GM23338 (cell line): ENCODE measurements at regions not wholly inside any gene's neighbourhood (a gene's known extent, or its start where the extent isn't known, plus 50 kb on each side); places are given as distances from the start of the nearest gene placed in this dataset.

Experiments
- CREB1 ChIP-seq: fragments of 250-450 bp; sonication (Bioruptor Pico); IDR thresholded peaks from 2 replicates; pipeline ENCODE4 v1.5.0; 2020; ENCODE audit warnings: low read depth, mild to moderate bottlenecking, moderate library complexity
- CTCF ChIP-seq, 2 experiments: fragments of 200-600 bp in 1 of 2; sonication (generic) in 1 of 2; conservative IDR thresholded peaks; 2 replicates each; pipeline versions ENCODE4 v1.5.1 to v1.6.1; 2016 to 2017; ENCODE audit warnings: antibody characterized with exemption in 2 of 2, low read depth in 2 of 2, mild to moderate bottlenecking in 2 of 2, moderate library complexity in 1 of 2
- ETS1 ChIP-seq: IDR thresholded peaks from 2 replicates; pipeline ENCODE4 v1.6.1; 2016; ENCODE audit warnings: antibody characterized with exemption
- EZH2 ChIP-seq: fragments of 200-600 bp; sonication (generic); IDR thresholded peaks from one replicate; pipeline ENCODE4 v1.8.0; 2017; ENCODE audit warnings: antibody characterized with exemption, mild to moderate bottlenecking, low read depth; ENCODE audit not compliant: unreplicated experiment
- EZH2phosphoT487 ChIP-seq: fragments of 200-600 bp; sonication (generic); IDR thresholded peaks from one replicate; pipeline ENCODE4 v1.8.1; 2018; ENCODE audit warnings: antibody characterized with exemption; ENCODE audit not compliant: unreplicated experiment
- JUNB ChIP-seq: IDR thresholded peaks from one replicate; pipeline ENCODE4 v1.6.1; 2016; ENCODE audit warnings: antibody characterized with exemption; ENCODE audit not compliant: unreplicated experiment
- NANOG ChIP-seq: IDR thresholded peaks from 2 replicates; pipeline ENCODE4 v1.6.1; 2016; ENCODE audit warnings: antibody characterized with exemption, borderline replicate concordance
- POLR2AphosphoS5 ChIP-seq: IDR thresholded peaks from 2 replicates; pipeline ENCODE4 v1.6.1; 2016; ENCODE audit warnings: antibody characterized with exemption, low read depth
- REST ChIP-seq: IDR thresholded peaks from one replicate; pipeline ENCODE4 v1.6.1; 2018; ENCODE audit warnings: antibody characterized with exemption; ENCODE audit not compliant: unreplicated experiment
- STAT1 ChIP-seq: IDR thresholded peaks from one replicate; pipeline ENCODE4 v1.6.1; 2016; ENCODE audit warnings: antibody characterized with exemption; ENCODE audit not compliant: unreplicated experiment
- ZNF114 ChIP-seq: fragments of 250-450 bp; sonication (Bioruptor Pico); IDR thresholded peaks from 2 replicates; pipeline ENCODE4 v1.5.0; 2020; ENCODE audit warnings: mild to moderate bottlenecking, moderate library complexity
- ZNF331 ChIP-seq: fragments of 250-450 bp; sonication (Bioruptor Pico); IDR thresholded peaks from 2 replicates; pipeline ENCODE4 v1.5.0; 2020; ENCODE audit warnings: low read depth, mild to moderate bottlenecking, moderate library complexity

- TF ChIP-seq EZH2 (no peak), CTCF (conservative IDR thresholded peaks at IDR 0.05; ENCODE audit: low read depth in 2 of 2) (no peak), REST (no peak), EZH2phosphoT487 (no peak), POLR2AphosphoS5 (no peak), STAT1 (no peak), JUNB (no peak), CREB1 (CRISPR knock-in tag) (no peak), ZNF331 (CRISPR knock-in tag) (no peak), ZNF114 (CRISPR knock-in tag) (no peak), ETS1 (no peak), NANOG (no peak)
These were observed 184.2 kb downstream of the MATN1 start for GRCh38 chr1:30538993-30539867.
